PFSK-1 (cell line): ENCODE measurements at regions not wholly inside any gene's neighbourhood (a gene's known extent, or its start where the extent isn't known, plus 50 kb on each side); places are given as distances from the start of the nearest gene placed in this dataset.

Source experiments
- FOXP2 ChIP-seq: optimal IDR thresholded peaks from 2 replicates; pipeline ENCODE3; 2011; ENCODE audit warnings: borderline replicate concordance, control low read depth, inconsistent platforms; ENCODE audit not compliant: insufficient read depth; ENCODE audit errors: extremely low read length, extremely low read depth
- POLR2AphosphoS5 ChIP-seq: IDR thresholded peaks from 2 replicates; pipeline ENCODE4 v1.6.1; 2012; ENCODE audit warnings: low read depth, mild to moderate bottlenecking, control low read depth, low read length, moderate library complexity
- SIN3A ChIP-seq: IDR thresholded peaks from 2 replicates; pipeline ENCODE4 v1.6.1; 2012; ENCODE audit warnings: mild to moderate bottlenecking, low read length, moderate library complexity, borderline replicate concordance; ENCODE audit not compliant: insufficient read depth
- TAF1 ChIP-seq: IDR thresholded peaks from 2 replicates; pipeline ENCODE4 v1.6.1; 2012; ENCODE audit warnings: low read length, control low read depth, borderline replicate concordance; ENCODE audit not compliant: insufficient read depth
- TF ChIP-seq, protein P1 (sequence below), 2 experiments: IDR thresholded peaks; 2 replicates each; pipeline versions ENCODE4 v1.6.1 to v1.8.0; 2011 to 2012; ENCODE audit warnings: low read depth in 2 of 2, low read length in 2 of 2, control low read depth in 1 of 2, inconsistent platforms in 1 of 2, mild to moderate bottlenecking in 1 of 2, moderate library complexity in 1 of 2; ENCODE audit not compliant: insufficient read depth in 1 of 2

GRCh38 chr22:47613606-47614350 is 851.3 kb downstream of the TBC1D22A start:
- TF ChIP-seq, protein P1, sequence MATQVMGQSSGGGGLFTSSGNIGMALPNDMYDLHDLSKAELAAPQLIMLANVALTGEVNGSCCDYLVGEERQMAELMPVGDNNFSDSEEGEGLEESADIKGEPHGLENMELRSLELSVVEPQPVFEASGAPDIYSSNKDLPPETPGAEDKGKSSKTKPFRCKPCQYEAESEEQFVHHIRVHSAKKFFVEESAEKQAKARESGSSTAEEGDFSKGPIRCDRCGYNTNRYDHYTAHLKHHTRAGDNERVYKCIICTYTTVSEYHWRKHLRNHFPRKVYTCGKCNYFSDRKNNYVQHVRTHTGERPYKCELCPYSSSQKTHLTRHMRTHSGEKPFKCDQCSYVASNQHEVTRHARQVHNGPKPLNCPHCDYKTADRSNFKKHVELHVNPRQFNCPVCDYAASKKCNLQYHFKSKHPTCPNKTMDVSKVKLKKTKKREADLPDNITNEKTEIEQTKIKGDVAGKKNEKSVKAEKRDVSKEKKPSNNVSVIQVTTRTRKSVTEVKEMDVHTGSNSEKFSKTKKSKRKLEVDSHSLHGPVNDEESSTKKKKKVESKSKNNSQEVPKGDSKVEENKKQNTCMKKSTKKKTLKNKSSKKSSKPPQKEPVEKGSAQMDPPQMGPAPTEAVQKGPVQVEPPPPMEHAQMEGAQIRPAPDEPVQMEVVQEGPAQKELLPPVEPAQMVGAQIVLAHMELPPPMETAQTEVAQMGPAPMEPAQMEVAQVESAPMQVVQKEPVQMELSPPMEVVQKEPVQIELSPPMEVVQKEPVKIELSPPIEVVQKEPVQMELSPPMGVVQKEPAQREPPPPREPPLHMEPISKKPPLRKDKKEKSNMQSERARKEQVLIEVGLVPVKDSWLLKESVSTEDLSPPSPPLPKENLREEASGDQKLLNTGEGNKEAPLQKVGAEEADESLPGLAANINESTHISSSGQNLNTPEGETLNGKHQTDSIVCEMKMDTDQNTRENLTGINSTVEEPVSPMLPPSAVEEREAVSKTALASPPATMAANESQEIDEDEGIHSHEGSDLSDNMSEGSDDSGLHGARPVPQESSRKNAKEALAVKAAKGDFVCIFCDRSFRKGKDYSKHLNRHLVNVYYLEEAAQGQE (IDR thresholded peaks at IDR 0.05; ENCODE audit: insufficient read depth in 1 of 2, low read depth in 2 of 2, low read length in 2 of 2), result no peak
- TF ChIP-seq POLR2AphosphoS5, result no peak
- no peak for TF ChIP-seq SIN3A
- TF ChIP-seq FOXP2, result no peak
- TF ChIP-seq TAF1, result no peak

GRCh38 chr22:47612311-47612910 is 850.0 kb downstream of the TBC1D22A start:
- TF ChIP-seq TAF1, result no peak
- no peak for TF ChIP-seq SIN3A
- TF ChIP-seq FOXP2, result no peak
- TF ChIP-seq POLR2AphosphoS5, result no peak
- TF ChIP-seq, protein P1 (IDR thresholded peaks at IDR 0.05; ENCODE audit: insufficient read depth in 1 of 2, low read depth in 2 of 2, low read length in 2 of 2), result no peak

DNA sequence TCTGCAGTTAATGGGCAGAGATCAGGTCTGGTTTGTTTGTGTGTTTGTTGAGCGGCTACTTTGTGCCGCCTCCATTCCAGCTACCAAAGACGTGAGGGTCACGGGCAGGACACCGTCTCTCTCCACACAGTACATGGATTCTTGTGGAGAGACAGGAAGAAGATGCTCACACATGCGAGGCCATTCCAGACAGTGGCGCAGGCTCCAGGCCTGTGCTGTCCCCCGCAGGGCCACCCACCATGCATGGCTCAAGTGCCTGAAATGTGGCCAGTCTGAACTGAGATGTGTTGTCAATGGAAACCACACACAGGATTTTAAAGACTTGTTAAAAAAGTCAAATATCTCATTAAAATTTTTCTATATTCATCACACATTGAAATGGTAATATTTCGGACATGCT is 848.3 kb downstream of the TBC1D22A start:
- TF ChIP-seq SIN3A (no peak), TAF1 (no peak), POLR2AphosphoS5 (no peak), FOXP2 (no peak)
- TF ChIP-seq, protein P1 (IDR thresholded peaks at IDR 0.05; ENCODE audit: insufficient read depth in 1 of 2, low read depth in 2 of 2, low read length in 2 of 2), result no peak

- TF ChIP-seq, protein P1 (IDR thresholded peaks at IDR 0.05; ENCODE audit: insufficient read depth in 1 of 2, low read depth in 2 of 2, low read length in 2 of 2), result no peak
- TF ChIP-seq FOXP2 (no peak), TAF1 (no peak), SIN3A (no peak), POLR2AphosphoS5 (no peak)
Measured at GRCh38 chr22:47610281-47610680, 847.8 kb downstream of the TBC1D22A start.
